ENCODE measurements at regions not wholly inside any gene's neighbourhood (a gene's known extent, or its start where the extent isn't known, plus 50 kb on each side); places are given as distances from the start of the nearest gene placed in this dataset.

- H3K27ac Mint-ChIP-seq (ENCODE audit: unreplicated experiment) = no peak overlapping the region
- H3K36me3 Mint-ChIP-seq (ENCODE audit: unreplicated experiment) = no peaks in the 10 kb centered on the region
- TF ChIP-seq CTCF (IDR thresholded peaks at IDR 0.05) = no peak
- peaks cover 5% of the 10 kb centered on the region for H3K9me3 Mint-ChIP-seq (ENCODE audit: unreplicated experiment)
- H3K4me3 Mint-ChIP-seq (ENCODE audit: unreplicated experiment) = no peak overlapping the region
- H3K27me3 Mint-ChIP-seq (ENCODE audit: unreplicated experiment) = no peaks in the 10 kb centered on the region
- DNase-seq (ENCODE audit: extremely low spot score, unreplicated experiment) = no peak
- H3K4me1 Mint-ChIP-seq (ENCODE audit: unreplicated experiment) = peaks cover 16% of the 10 kb centered on the region
These were observed 147.8 kb downstream of the PCDH18 start for GRCh38 chr4:137384476-137384875.

DNA sequence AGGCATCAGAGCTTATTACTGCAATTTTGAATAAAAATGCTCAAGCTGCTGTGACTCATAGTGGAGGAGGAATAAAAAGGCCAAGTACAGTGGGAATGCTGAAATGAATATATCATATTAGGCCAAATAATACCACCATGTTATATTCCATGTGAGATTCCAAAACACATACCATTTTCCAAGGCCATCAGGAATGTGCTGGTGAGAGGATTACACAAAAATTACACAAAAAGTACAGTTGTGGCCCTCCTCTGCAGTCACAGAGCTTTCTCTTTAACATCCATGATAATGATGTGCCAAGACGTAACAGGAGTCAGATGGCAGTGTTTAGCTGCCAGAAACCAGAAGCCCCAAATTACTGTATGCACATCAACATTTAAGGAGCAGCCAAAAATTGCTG, 153.5 kb downstream of the PCDH18 start:
- Mint-ChIP-seq H3K27me3 (ENCODE audit: unreplicated experiment) (no peaks in the 10 kb centered on the region), H3K27ac (ENCODE audit: unreplicated experiment) (no peak overlapping the region), H3K4me1 (ENCODE audit: unreplicated experiment) (peaks cover 25% of the 10 kb centered on the region), H3K36me3 (ENCODE audit: unreplicated experiment) (no peaks in the 10 kb centered on the region), H3K4me3 (ENCODE audit: unreplicated experiment) (no peak overlapping the region), H3K9me3 (ENCODE audit: unreplicated experiment) (peaks cover 5% of the 10 kb centered on the region)
- no peak for DNase-seq (ENCODE audit: extremely low spot score, unreplicated experiment)
- TF ChIP-seq CTCF (IDR thresholded peaks at IDR 0.05) = no peak

DNA sequence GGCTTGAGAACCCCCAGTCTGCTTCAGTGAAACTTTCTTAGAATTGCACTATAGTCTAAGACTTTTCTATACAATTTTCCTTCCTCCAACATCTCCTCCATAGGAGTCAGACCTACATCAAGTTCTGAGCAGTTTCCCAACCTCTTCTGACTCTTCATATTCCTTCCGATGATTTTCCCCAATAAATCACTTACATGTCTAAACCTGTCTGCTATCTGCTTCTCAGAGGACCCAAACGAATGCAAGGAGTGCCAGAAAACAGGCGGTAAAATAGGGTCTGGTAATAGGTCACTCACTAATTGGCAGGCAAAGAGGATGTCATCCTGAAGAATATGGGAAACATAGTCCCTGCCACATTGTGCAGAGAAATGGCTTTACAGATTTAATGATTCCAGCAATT, 153.9 kb downstream of the PCDH18 start:
- Mint-ChIP-seq H3K36me3 (ENCODE audit: unreplicated experiment) (no peaks in the 10 kb centered on the region), H3K27me3 (ENCODE audit: unreplicated experiment) (no peaks in the 10 kb centered on the region), H3K4me1 (ENCODE audit: unreplicated experiment) (peaks cover 28% of the 10 kb centered on the region), H3K27ac (ENCODE audit: unreplicated experiment) (no peak overlapping the region), H3K9me3 (ENCODE audit: unreplicated experiment) (peaks cover 5% of the 10 kb centered on the region), H3K4me3 (ENCODE audit: unreplicated experiment) (no peak overlapping the region)
- DNase-seq (ENCODE audit: extremely low spot score, unreplicated experiment) = no peak
- no peak for TF ChIP-seq CTCF (IDR thresholded peaks at IDR 0.05)

DNA sequence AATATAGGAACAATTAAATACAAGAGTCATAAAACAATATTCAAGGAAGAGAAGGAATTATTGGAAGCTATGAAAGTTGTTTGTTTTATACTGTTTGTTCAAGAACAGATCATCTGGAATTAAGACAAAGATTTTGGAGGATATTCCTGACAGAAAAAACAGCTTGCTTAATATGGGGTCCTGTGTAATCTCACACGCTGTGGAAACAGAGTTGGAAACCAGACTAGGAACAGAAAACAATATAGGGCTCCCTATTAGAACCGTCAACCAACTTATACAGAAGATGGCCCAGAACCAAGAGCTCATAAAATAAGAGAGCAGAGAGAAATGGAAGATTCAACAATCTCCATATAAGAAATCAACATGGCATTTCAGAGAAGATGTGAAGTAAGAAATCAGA, 156.0 kb downstream of the PCDH18 start:
- Mint-ChIP-seq H3K27me3 (ENCODE audit: unreplicated experiment) (no peaks in the 10 kb centered on the region), H3K9me3 (ENCODE audit: unreplicated experiment) (no peaks in the 10 kb centered on the region), H3K4me1 (ENCODE audit: unreplicated experiment) (peaks cover 32% of the 10 kb centered on the region), H3K36me3 (ENCODE audit: unreplicated experiment) (no peaks in the 10 kb centered on the region), H3K4me3 (ENCODE audit: unreplicated experiment) (no peak overlapping the region), H3K27ac (ENCODE audit: unreplicated experiment) (no peak overlapping the region)
- no peak for TF ChIP-seq CTCF (IDR thresholded peaks at IDR 0.05)
- DNase-seq (ENCODE audit: extremely low spot score, unreplicated experiment) = no peak

- peaks cover 38% of the 10 kb centered on the region for H3K4me1 Mint-ChIP-seq (ENCODE audit: unreplicated experiment)
- no peaks in the 10 kb centered on the region for H3K9me3 Mint-ChIP-seq (ENCODE audit: unreplicated experiment)
- no peaks in the 10 kb centered on the region for H3K36me3 Mint-ChIP-seq (ENCODE audit: unreplicated experiment)
- H3K27me3 Mint-ChIP-seq (ENCODE audit: unreplicated experiment) = no peaks in the 10 kb centered on the region
- no peak for DNase-seq (ENCODE audit: extremely low spot score, unreplicated experiment)
- no peak overlapping the region for H3K4me3 Mint-ChIP-seq (ENCODE audit: unreplicated experiment)
- peak overlapping the region; percentile 11 for H3K27ac Mint-ChIP-seq (ENCODE audit: unreplicated experiment)
- TF ChIP-seq CTCF (IDR thresholded peaks at IDR 0.05) = no peak
These were observed 157.0 kb downstream of the PCDH18 start for GRCh38 chr4:137375111-137375850.
